OCI-LY3 (cell line): ENCODE measurements at regions not wholly inside any gene's neighbourhood (a gene's known extent, or its start where the extent isn't known, plus 50 kb on each side); places are given as distances from the start of the nearest gene placed in this dataset.

Experiments used
- H2AFZ ChIP-seq: fragments of 200-600, 300-600 bp; shearing (Covaris generic); 2 replicates; pipeline ENCODE4 v1.6.0; 2014; ENCODE audit warnings: antibody characterized with exemption, low read depth, low read length
- H3K27ac ChIP-seq: fragments of 200-600, 300-600 bp; sonication (generic); 2 replicates; pipeline ENCODE4 v1.5.1; 2014; ENCODE audit warnings: mild to moderate bottlenecking, low read length, moderate library complexity, mixed read lengths
- H3K27me3 ChIP-seq: fragments of 200-600, 300-600 bp; sonication (generic); 2 replicates; pipeline ENCODE4 v1.6.1; 2014; ENCODE audit warnings: low read depth, low read length, mixed read lengths
- H3K36me3 ChIP-seq: fragments of 200-600, 300-600 bp; sonication (generic); replicated peaks from 2 replicates; pipeline ENCODE3; 2014; ENCODE audit warnings: low read depth, low read length, mixed read lengths
- H3K4me1 ChIP-seq: fragments of 300-600, 200-600 bp; sonication (generic); 2 replicates; pipeline ENCODE4 v1.6.1; 2014; ENCODE audit warnings: low read length, mixed read lengths
- H3K4me2 ChIP-seq: fragments of 200-600, 300-600 bp; sonication (generic); 2 replicates; pipeline ENCODE4 v1.6.1; 2014; ENCODE audit warnings: low read length, mixed read lengths
- H3K4me3 ChIP-seq: fragments of 300-600, 200-600 bp; sonication (generic); 2 replicates; pipeline ENCODE4 v1.5.1; 2014; ENCODE audit warnings: antibody characterized with exemption, mild to moderate bottlenecking, low read length, moderate library complexity
- H3K79me2 ChIP-seq: fragments of 300-600, 200-600 bp; shearing (Covaris generic); 2 replicates; pipeline ENCODE4 v1.6.1; 2014; ENCODE audit warnings: mild to moderate bottlenecking, low read length, mixed read lengths
- H3K9ac ChIP-seq: fragments of 300-600, 200-600 bp; shearing (Covaris generic); 2 replicates; pipeline ENCODE4 v1.6.0; 2014; ENCODE audit warnings: mild to moderate bottlenecking, low read length, moderate library complexity
- H3K9me3 ChIP-seq: fragments of 200-600, 300-600 bp; shearing (Covaris generic); 2 replicates; pipeline ENCODE4 v1.6.1; 2014; ENCODE audit warnings: low read length, mixed read lengths; ENCODE audit not compliant: insufficient read depth
- H4K20me1 ChIP-seq: fragments of 200-600, 300-600 bp; sonication (generic); 2 replicates; pipeline ENCODE4 v1.6.1; 2016; ENCODE audit warnings: low read length, mixed read lengths; ENCODE audit not compliant: insufficient read depth
- CTCF ChIP-seq: fragments of 200-600, 300-600 bp; sonication (generic); IDR thresholded peaks from 2 replicates; pipeline ENCODE4 v1.5.1; 2014; ENCODE audit warnings: antibody characterized with exemption, low read length, low read depth
- EZH2phosphoT487 ChIP-seq: fragments of 200-600 bp; shearing (Covaris generic); IDR thresholded peaks from 2 replicates; pipeline ENCODE4 v1.6.1; 2018; ENCODE audit warnings: antibody characterized with exemption, mixed run types, low read depth

GRCh38 chr5:136501133-136501532, 135.8 kb upstream of the TRPC7 start:
- Histone ChIP-seq H3K9me3 (no peaks in the 10 kb centered on the region), H2AFZ (no peak overlapping the region), H3K27me3 (no peaks in the 10 kb centered on the region), H3K79me2 (no peaks in the 10 kb centered on the region), H3K4me2 (no peak overlapping the region), H3K36me3 (no peaks in the 10 kb centered on the region), H4K20me1 (no peaks in the 10 kb centered on the region), H3K4me1 (no peaks in the 10 kb centered on the region), H3K9ac (no peak overlapping the region), H3K27ac (no peak overlapping the region), H3K4me3 (no peak overlapping the region)
- no peak for TF ChIP-seq CTCF
- TF ChIP-seq EZH2phosphoT487 = no peak

GRCh38 chr5:136492587-136492986, 127.2 kb upstream of the TRPC7 start:
- H3K36me3 ChIP-seq = no peaks in the 10 kb centered on the region
- H3K27me3 ChIP-seq = no peaks in the 10 kb centered on the region
- H4K20me1 ChIP-seq = no peaks in the 10 kb centered on the region
- no peak overlapping the region for H3K4me2 ChIP-seq
- no peaks in the 10 kb centered on the region for H3K79me2 ChIP-seq
- H3K4me3 ChIP-seq = no peak overlapping the region
- no peaks in the 10 kb centered on the region for H3K9me3 ChIP-seq
- H3K4me1 ChIP-seq = no peaks in the 10 kb centered on the region
- no peak overlapping the region for H2AFZ ChIP-seq
- H3K27ac ChIP-seq = no peak overlapping the region
- no peak overlapping the region for H3K9ac ChIP-seq
- TF ChIP-seq EZH2phosphoT487 (no peak), CTCF (no peak)

- no peaks in the 10 kb centered on the region for H4K20me1 ChIP-seq
- no peak overlapping the region for H3K9ac ChIP-seq
- H3K27ac ChIP-seq = no peak overlapping the region
- H3K79me2 ChIP-seq = no peaks in the 10 kb centered on the region
- H3K36me3 ChIP-seq = no peaks in the 10 kb centered on the region
- no peaks in the 10 kb centered on the region for H3K27me3 ChIP-seq
- no peak for TF ChIP-seq EZH2phosphoT487
- no peak for TF ChIP-seq CTCF
- no peak overlapping the region for H3K4me2 ChIP-seq
- H3K4me3 ChIP-seq = no peak overlapping the region
- no peak overlapping the region for H2AFZ ChIP-seq
- H3K4me1 ChIP-seq = no peaks in the 10 kb centered on the region
- no peaks in the 10 kb centered on the region for H3K9me3 ChIP-seq
Observed at GRCh38 chr5:136491806-136492205, 126.5 kb upstream of the TRPC7 start.

GRCh38 chr5:136484808-136485325, 119.5 kb upstream of the TRPC7 start:
- Histone ChIP-seq H4K20me1 (no peaks in the 10 kb centered on the region), H3K4me1 (no peaks in the 10 kb centered on the region), H3K79me2 (no peaks in the 10 kb centered on the region), H3K9ac (no peak overlapping the region), H2AFZ (no peak overlapping the region), H3K4me2 (no peak overlapping the region), H3K4me3 (no peak overlapping the region), H3K9me3 (no peaks in the 10 kb centered on the region), H3K36me3 (no peaks in the 10 kb centered on the region), H3K27ac (no peak overlapping the region), H3K27me3 (no peaks in the 10 kb centered on the region)
- TF ChIP-seq EZH2phosphoT487 (no peak), CTCF (no peak)
